KMS-11 (cell line): ENCODE measurements at regions not wholly inside any gene's neighbourhood (a gene's known extent, or its start where the extent isn't known, plus 50 kb on each side); places are given as distances from the start of the nearest gene placed in this dataset.
A peak's percentile ranks its signal among the peaks of the same experiment; 100 is the strongest.

Experiments
- H2AFZ ChIP-seq: fragments of 200-600 bp; sonication (generic); 2 replicates; pipeline ENCODE4 v1.6.1; 2016; ENCODE audit warnings: antibody characterized with exemption, mixed run types, low read depth
- H3K27ac ChIP-seq: fragments of 200-600 bp; sonication (generic); 2 replicates; pipeline ENCODE4 v1.6.1; 2016; ENCODE audit warnings: mild to moderate bottlenecking, mixed run types
- H3K27me3 ChIP-seq: fragments of 200-600 bp; sonication (generic); 2 replicates; pipeline ENCODE4 v1.6.1; 2017; ENCODE audit warnings: mild to moderate bottlenecking, low read depth, mixed run types, moderate library complexity; ENCODE audit not compliant: insufficient read depth
- H3K36me3 ChIP-seq: fragments of 200-600 bp; sonication (generic); 2 replicates; pipeline ENCODE4 v1.6.1; 2017; ENCODE audit warnings: mild to moderate bottlenecking, mixed run types; ENCODE audit not compliant: insufficient read depth
- H3K4me1 ChIP-seq: fragments of 200-600 bp; sonication (generic); 2 replicates; pipeline ENCODE4 v1.6.1; 2016; ENCODE audit warnings: mild to moderate bottlenecking, low read depth, mixed run types; ENCODE audit not compliant: poor library complexity, severe bottlenecking
- H3K4me2 ChIP-seq: fragments of 200-600 bp; sonication (generic); 2 replicates; pipeline ENCODE4 v1.7.0; 2016; ENCODE audit warnings: mild to moderate bottlenecking, mixed run types
- H3K4me3 ChIP-seq: fragments of 200-600 bp; sonication (generic); IDR thresholded peaks from 2 replicates; pipeline ENCODE4 v1.6.1; 2017; ENCODE audit warnings: low read depth, low read length, mixed read lengths; ENCODE audit not compliant: insufficient read depth
- H3K79me2 ChIP-seq: fragments of 200-600 bp; sonication (generic); 2 replicates; pipeline ENCODE4 v1.6.1; 2016; ENCODE audit warnings: low read depth, mixed run types; ENCODE audit not compliant: insufficient read depth
- H3K9ac ChIP-seq: fragments of 200-600 bp; sonication (generic); 2 replicates; pipeline ENCODE4 v1.6.1; 2016; ENCODE audit warnings: mild to moderate bottlenecking, mixed run types
- H4K20me1 ChIP-seq: fragments of 200-600 bp; sonication (generic); 2 replicates; pipeline ENCODE4 v1.6.1; 2016; ENCODE audit warnings: mild to moderate bottlenecking, mixed run types; ENCODE audit not compliant: insufficient read depth
- TF ChIP-seq, protein P1 (sequence below): fragments of 200-600 bp; sonication (generic); conservative IDR thresholded peaks from 2 replicates; pipeline ENCODE4 v1.6.1; 2017; ENCODE audit warnings: low read depth, mild to moderate bottlenecking, antibody characterized with exemption, low read length, moderate library complexity, mixed read lengths

DNA sequence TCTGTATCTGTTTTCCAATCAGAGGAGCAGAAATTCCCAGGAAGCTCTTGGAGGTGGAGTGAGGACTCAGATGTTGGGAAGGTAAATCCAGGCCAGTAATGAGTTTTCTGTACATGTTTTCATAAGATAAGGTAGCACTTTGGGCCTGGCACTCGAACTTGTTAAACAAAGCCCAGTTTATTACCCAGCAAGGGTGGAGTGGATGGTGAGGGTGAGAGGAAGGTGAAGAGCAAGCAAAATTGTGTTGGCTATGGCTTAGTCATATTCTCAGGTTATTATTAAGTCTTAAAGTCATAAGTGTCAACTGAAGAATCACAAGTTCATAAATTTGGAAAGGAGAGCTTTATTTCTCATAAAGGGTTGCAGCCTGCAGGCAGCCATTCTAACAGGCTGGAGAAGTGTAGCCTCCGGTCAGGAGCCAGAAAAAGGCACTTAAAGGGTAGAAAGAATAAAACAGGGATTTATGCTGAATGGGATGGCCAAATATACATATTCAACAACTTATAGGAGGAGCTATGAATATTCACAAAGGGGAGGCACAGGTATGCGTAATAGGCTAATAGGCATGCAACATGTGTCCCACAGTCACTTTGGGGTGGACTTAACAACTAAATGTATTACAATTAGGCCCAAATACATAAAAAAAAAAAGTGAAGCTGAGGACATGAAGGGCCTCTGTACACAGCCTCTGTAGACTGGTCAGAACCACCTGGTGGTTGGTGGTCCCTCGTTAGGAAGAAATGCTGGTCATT is 523.9 kb downstream of the LMO4 start:
- Histone ChIP-seq H3K36me3 (no peaks in the 10 kb centered on the region), H3K4me3 (no peak overlapping the region), H3K4me2 (no peak overlapping the region), H3K27me3 (no peaks in the 10 kb centered on the region), H4K20me1 (no peaks in the 10 kb centered on the region), H2AFZ (no peak overlapping the region), H3K9ac (no peak overlapping the region), H3K79me2 (no peaks in the 10 kb centered on the region), H3K27ac (no peak overlapping the region), H3K4me1 (no peaks in the 10 kb centered on the region)
- TF ChIP-seq, protein P1, sequence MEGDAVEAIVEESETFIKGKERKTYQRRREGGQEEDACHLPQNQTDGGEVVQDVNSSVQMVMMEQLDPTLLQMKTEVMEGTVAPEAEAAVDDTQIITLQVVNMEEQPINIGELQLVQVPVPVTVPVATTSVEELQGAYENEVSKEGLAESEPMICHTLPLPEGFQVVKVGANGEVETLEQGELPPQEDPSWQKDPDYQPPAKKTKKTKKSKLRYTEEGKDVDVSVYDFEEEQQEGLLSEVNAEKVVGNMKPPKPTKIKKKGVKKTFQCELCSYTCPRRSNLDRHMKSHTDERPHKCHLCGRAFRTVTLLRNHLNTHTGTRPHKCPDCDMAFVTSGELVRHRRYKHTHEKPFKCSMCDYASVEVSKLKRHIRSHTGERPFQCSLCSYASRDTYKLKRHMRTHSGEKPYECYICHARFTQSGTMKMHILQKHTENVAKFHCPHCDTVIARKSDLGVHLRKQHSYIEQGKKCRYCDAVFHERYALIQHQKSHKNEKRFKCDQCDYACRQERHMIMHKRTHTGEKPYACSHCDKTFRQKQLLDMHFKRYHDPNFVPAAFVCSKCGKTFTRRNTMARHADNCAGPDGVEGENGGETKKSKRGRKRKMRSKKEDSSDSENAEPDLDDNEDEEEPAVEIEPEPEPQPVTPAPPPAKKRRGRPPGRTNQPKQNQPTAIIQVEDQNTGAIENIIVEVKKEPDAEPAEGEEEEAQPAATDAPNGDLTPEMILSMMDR, result no peak

DNA sequence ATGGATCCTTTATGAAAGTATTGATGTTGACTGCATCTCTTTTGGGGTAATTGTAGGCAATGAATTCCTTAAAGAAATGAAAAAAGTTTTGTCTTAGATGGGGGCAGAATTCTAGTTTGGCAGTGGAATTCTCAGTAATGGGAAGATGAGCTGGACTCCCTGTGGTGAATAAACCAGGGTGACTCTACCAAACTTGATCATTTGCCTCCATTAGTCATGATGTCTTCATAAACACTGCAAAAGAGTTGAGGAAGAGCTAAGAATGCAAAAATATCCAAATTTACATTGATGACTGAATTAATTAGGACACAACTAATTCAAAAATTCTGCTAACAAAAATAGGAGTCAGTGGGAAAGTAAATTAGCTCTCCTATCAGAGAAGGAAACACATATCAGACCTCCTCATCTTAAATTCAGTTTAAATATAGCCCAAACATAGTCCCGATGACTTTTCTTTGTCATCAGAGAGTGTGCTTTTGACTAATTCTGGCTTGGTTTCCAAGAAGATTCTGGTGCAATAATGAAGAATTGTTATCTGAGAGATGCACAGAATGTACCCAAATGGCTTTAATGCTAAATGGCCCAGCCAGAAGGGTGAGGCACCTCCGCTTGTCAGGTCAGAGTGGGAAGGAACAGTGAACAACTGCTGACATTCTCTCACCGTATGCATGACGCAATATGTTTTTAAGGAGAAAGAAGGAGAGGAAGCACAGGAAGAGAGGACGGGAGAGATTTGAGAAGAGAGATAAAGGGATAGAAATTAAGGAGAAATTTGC is 525.1 kb downstream of the LMO4 start:
- H3K4me1 ChIP-seq, result no peaks in the 10 kb centered on the region
- no peaks in the 10 kb centered on the region for H3K79me2 ChIP-seq
- H3K36me3 ChIP-seq, result no peaks in the 10 kb centered on the region
- no peaks in the 10 kb centered on the region for H4K20me1 ChIP-seq
- no peak overlapping the region for H2AFZ ChIP-seq
- no peaks in the 10 kb centered on the region for H3K27me3 ChIP-seq
- H3K27ac ChIP-seq, result no peak overlapping the region
- TF ChIP-seq, protein P1, result no peak
- no peak overlapping the region for H3K4me2 ChIP-seq
- no peak overlapping the region for H3K4me3 ChIP-seq
- H3K9ac ChIP-seq, result no peak overlapping the region

DNA sequence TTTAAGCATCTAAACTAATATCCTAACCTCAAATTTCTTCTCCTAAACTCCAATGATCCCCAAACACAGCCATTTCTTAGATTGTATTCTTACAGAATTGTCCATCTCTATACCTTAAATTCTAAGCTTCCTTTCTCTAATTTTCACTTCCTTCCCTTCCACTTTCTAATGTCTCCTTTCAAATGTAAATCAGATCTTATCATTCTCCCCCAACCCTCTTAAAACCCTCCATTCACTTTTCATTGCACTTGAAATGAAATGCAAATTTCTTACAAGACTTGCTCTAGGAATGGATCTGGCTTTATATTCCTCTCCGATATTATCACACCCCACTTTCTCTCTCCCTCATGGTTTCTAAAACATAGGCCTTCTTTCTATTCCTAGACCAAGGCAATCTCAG is 534.6 kb downstream of the LMO4 start:
- Histone ChIP-seq H3K36me3 (no peaks in the 10 kb centered on the region), H3K27ac (no peak overlapping the region), H3K9ac (no peak overlapping the region), H4K20me1 (no peaks in the 10 kb centered on the region), H2AFZ (no peak overlapping the region), H3K4me2 (no peak overlapping the region), H3K79me2 (no peaks in the 10 kb centered on the region), H3K27me3 (no peaks in the 10 kb centered on the region), H3K4me1 (peaks cover 17% of the 10 kb centered on the region), H3K4me3 (no peak overlapping the region)
- TF ChIP-seq, protein P1, result no peak

DNA sequence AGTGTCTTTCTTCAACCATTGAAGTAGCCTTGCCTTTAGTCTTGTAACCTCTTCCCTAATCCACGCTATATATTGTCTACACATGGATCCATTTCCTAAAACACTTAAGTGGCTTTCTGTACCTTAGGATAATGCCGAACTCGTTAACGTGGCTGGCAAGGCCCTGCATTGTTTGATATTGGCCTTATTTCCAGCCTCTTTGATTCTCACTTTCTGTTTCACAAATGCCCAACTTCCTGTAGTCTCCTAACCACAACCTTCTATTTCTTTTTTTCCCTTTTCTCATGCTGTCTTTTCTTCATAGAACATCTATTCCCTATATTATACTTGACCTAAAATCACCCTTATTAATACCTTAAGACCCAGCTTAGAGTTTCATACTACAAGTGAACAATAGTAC is 536.0 kb downstream of the LMO4 start:
- Histone ChIP-seq H3K4me2 (peak overlapping the region; percentile 52), H3K9ac (no peak overlapping the region), H3K27me3 (no peaks in the 10 kb centered on the region), H3K36me3 (no peaks in the 10 kb centered on the region), H4K20me1 (no peaks in the 10 kb centered on the region), H3K79me2 (no peaks in the 10 kb centered on the region), H3K4me1 (peaks cover 28% of the 10 kb centered on the region), H3K27ac (no peak overlapping the region), H2AFZ (peak overlapping the region; percentile 34), H3K4me3 (no peak overlapping the region)
- TF ChIP-seq, protein P1, result no peak
